ENCODE measurements at regions not wholly inside any gene's neighbourhood (a gene's known extent, or its start where the extent isn't known, plus 50 kb on each side); places are given as distances from the start of the nearest gene placed in this dataset.

GRCh38 chrX:19172741-19173140 lies 50.5 kb upstream of the ADGRG2 start:
- DNase-seq (ENCODE audit: low read depth) = no peak
- in situ Hi-C loops (cut with HindIII; ENCODE audit: low pct_unique_long_range_greater_than_20kb, low sequenced_read_pairs) = no loop called here

GRCh38 chrX:19174401-19175025 lies 52.2 kb upstream of the ADGRG2 start:
- peak; percentile 56 for DNase-seq (ENCODE audit: low read depth)
- in situ Hi-C loops (cut with HindIII; ENCODE audit: low pct_unique_long_range_greater_than_20kb, low sequenced_read_pairs) = no loop called here

- DNase-seq (ENCODE audit: low read depth) = no peak
- in situ Hi-C loops (cut with HindIII; ENCODE audit: low pct_unique_long_range_greater_than_20kb, low sequenced_read_pairs) = no loop called here
These were observed 54.8 kb upstream of the ADGRG2 start for GRCh38 chrX:19176901-19177630.

GRCh38 chrX:19177721-19178120 lies 55.5 kb upstream of the ADGRG2 start:
- in situ Hi-C loops (cut with HindIII; ENCODE audit: low pct_unique_long_range_greater_than_20kb, low sequenced_read_pairs) = no loop called here
- DNase-seq (ENCODE audit: low read depth) = peak; percentile 89

GRCh38 chrX:19178402-19178801 lies 56.1 kb upstream of the ADGRG2 start:
- DNase-seq (ENCODE audit: low read depth) = no peak
- in situ Hi-C loops (cut with HindIII; ENCODE audit: low pct_unique_long_range_greater_than_20kb, low sequenced_read_pairs) = no loop called here

DNA sequence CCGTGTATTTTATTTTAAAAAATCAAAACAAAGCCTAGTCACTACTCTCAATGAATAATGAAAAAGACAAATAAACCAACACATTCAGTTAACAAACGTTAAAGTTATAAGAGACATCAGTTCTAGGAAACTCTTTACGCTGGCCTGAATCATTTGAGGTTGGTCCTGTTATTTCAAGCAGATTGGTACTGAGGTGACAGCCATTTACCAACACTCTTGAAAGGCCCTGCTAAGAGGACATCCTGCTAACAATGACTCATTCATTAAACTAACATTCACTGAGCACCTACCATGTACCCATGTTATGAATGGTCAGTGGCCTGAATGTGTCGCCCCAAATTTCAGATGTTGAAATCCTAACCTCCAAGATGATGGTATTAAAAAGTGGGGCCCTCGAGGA lies 57.1 kb upstream of the ADGRG2 start:
- peak; percentile 73 for DNase-seq (ENCODE audit: low read depth)

GRCh38 chrX:19181345-19181744 lies 59.1 kb upstream of the ADGRG2 start:
- in situ Hi-C loops (cut with HindIII; ENCODE audit: low pct_unique_long_range_greater_than_20kb, low sequenced_read_pairs) = no loop called here
- DNase-seq (ENCODE audit: low read depth) = no peak

More for the DNA sequence above, 57.1 kb upstream of the ADGRG2 start:
- in situ Hi-C loops (cut with HindIII; ENCODE audit: low pct_unique_long_range_greater_than_20kb, low sequenced_read_pairs) = no loop called here

GRCh38 chrX:19182785-19183184 lies 60.5 kb upstream of the ADGRG2 start:
- DNase-seq (ENCODE audit: low read depth) = no peak

DNA sequence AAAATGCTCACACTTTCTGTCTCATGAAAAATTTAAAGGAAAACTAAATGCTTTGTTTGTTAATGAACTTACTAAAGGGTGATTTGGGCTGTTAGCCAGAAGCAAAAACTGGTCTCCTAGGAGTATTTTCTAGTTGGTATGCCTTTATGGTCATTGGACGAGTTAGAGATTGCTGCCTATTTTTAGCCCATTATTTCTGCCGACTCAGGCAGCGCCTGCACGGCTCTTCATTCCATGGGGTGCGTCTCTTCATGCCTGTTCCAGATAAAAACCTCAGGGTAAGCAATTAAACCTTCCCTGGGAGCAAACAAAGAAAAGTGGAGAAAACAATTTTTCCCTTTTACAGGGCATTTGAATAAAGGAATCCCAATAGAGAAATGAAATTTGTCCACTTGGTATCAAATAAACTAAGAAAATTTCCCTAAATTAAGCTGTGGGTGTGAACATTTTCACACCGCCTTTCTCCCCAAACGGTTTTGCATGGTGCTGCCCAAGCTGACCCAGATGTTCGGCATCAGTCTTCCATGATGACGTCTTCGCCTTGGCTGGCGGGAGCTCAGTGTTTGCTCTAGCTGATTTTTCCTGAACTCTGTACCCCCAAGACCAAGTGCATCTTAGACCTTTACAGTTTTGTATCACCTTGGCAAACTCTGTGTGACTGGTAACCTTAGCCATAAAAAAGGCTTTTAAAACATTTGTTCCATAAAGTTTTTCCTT lies 61.7 kb upstream of the ADGRG2 start:
- DNase-seq (ENCODE audit: low read depth) = no peak
- in situ Hi-C loops (cut with HindIII; ENCODE audit: low pct_unique_long_range_greater_than_20kb, low sequenced_read_pairs) = no loop called here

More at GRCh38 chrX:19182785-19183184, 60.5 kb upstream of the ADGRG2 start:
- in situ Hi-C loops (cut with HindIII; ENCODE audit: low pct_unique_long_range_greater_than_20kb, low sequenced_read_pairs) = no loop called here

GRCh38 chrX:19188566-19188965 lies 66.3 kb upstream of the ADGRG2 start:
- DNase-seq (ENCODE audit: low read depth) = no peak
- in situ Hi-C loops (cut with HindIII; ENCODE audit: low pct_unique_long_range_greater_than_20kb, low sequenced_read_pairs) = no loop called here

DNA sequence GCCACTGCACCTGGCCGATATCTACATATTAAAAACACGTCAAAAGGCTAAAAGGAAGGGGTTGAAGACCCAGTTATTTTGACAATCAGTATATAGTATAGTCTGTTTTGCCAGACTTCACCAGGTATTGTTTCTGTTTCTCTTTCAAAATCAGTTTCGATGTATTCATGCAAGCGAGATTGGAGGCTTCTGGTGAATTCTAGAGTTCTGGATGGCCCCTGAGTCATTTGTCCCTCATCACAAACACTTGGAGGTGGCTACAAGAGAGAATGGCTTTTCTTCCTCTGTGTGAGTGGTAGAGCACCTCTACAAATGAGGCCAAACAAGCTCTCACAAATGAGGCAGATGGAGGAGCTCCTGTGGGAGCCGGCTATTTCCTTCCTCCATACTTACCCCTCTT lies 68.6 kb upstream of the ADGRG2 start:
- in situ Hi-C loops (cut with HindIII; ENCODE audit: low pct_unique_long_range_greater_than_20kb, low sequenced_read_pairs) = no loop called here
- no peak for DNase-seq (ENCODE audit: low read depth)

DNA sequence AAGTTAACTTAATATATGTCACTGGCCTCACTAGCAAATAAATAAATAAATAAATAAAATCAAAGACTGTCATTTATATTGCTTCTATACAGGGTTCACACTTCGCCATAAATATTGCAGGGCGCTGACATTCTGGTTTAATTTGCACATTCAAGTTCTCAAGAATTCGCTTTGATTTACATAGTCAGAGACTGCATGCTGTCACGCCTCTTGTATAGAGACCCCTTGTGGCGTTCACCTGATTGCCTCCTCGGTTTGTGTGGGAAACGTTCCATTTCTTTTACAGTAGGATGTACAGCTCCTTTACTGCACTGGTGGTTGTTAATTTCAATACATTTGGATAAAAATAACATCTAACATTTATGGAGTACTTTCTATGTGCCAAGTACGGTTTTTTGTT lies 71.3 kb upstream of the ADGRG2 start:
- DNase-seq (ENCODE audit: low read depth) = no peak
- in situ Hi-C loops (cut with HindIII; ENCODE audit: low pct_unique_long_range_greater_than_20kb, low sequenced_read_pairs) = no loop called here

- in situ Hi-C loops (cut with HindIII; ENCODE audit: low pct_unique_long_range_greater_than_20kb, low sequenced_read_pairs) = no loop called here
- no peak for DNase-seq (ENCODE audit: low read depth)
These were observed 72.3 kb upstream of the ADGRG2 start for GRCh38 chrX:19194285-19195242.

- no peak for DNase-seq (ENCODE audit: low read depth)
- in situ Hi-C loops (cut with HindIII; ENCODE audit: low pct_unique_long_range_greater_than_20kb, low sequenced_read_pairs) = no loop called here
These were observed 73.0 kb upstream of the ADGRG2 start for GRCh38 chrX:19195243-19195610.

GRCh38 chrX:19198473-19198872 lies 76.2 kb upstream of the ADGRG2 start:
- no peak for DNase-seq (ENCODE audit: low read depth)
- in situ Hi-C loops (cut with HindIII; ENCODE audit: low pct_unique_long_range_greater_than_20kb, low sequenced_read_pairs) = no loop called here

GRCh38 chrX:19202171-19202570 lies 79.9 kb upstream of the ADGRG2 start:
- in situ Hi-C loops (cut with HindIII; ENCODE audit: low pct_unique_long_range_greater_than_20kb, low sequenced_read_pairs) = no loop called here
- DNase-seq (ENCODE audit: low read depth) = no peak

GRCh38 chrX:19204636-19205035 lies 82.4 kb upstream of the ADGRG2 start:
- no peak for DNase-seq (ENCODE audit: low read depth)
- in situ Hi-C loops (cut with HindIII; ENCODE audit: low pct_unique_long_range_greater_than_20kb, low sequenced_read_pairs) = no loop called here

DNA sequence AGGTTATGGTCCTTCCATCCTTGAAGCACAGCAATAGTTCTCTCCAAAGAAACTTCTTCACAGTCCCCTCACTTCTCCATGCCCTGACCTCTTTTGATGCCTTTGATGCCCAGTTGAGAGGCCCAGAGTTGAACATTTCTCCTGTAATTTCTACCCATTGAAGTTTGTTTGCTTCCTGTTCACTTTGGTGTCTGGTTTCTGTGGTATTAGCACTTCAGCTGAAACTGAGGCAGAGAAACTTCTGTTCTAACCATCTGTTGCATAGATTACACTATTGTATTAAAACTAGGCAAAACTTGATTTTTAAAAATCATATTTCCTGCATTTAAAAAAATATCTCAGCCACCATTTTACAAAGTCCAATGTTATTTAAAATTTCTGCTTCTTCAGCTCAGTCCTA lies 89.8 kb upstream of the ADGRG2 start:
- DNase-seq (ENCODE audit: low read depth) = no peak
- in situ Hi-C loops (cut with HindIII; ENCODE audit: low pct_unique_long_range_greater_than_20kb, low sequenced_read_pairs) = no loop called here

Measured in Caki2 (cell line).